GM21381 (cell line): ENCODE measurements at regions not wholly inside any gene's neighbourhood (a gene's known extent, or its start where the extent isn't known, plus 50 kb on each side); places are given as distances from the start of the nearest gene placed in this dataset.
"Not testable (repeated sequence)": the region's sequence is repeated elsewhere in the genome, so short reads cannot be mapped to it uniquely, and the experiment has no call there.

ENCODE experiments used
- ATAC-seq: cut with Tn5 transposase; IDR thresholded peaks from one replicate; pipeline ENCODE4 v1.9.1; 2021; ENCODE audit warnings: mild to moderate bottlenecking, moderate library complexity; ENCODE audit not compliant: unreplicated experiment

GRCh38 chr14:105883066-105884005 lies 357.0 kb downstream of the TMEM121 start:
- no peak for ATAC-seq

- ATAC-seq, result not testable (repeated sequence)
These were observed 357.9 kb downstream of the TMEM121 start for GRCh38 chr14:105884192-105884807.

- ATAC-seq, result no peak
These were observed 358.5 kb downstream of the TMEM121 start for GRCh38 chr14:105884808-105885281.

- ATAC-seq, result no peak
These were observed 359.4 kb downstream of the TMEM121 start for GRCh38 chr14:105885561-105886320.

- not testable (repeated sequence) for ATAC-seq
These were observed 360.4 kb downstream of the TMEM121 start for GRCh38 chr14:105886791-105887191.

- ATAC-seq, result no peak
These were observed 361.3 kb downstream of the TMEM121 start for GRCh38 chr14:105887692-105888091.

GRCh38 chr14:105888151-105888550 lies 361.8 kb downstream of the TMEM121 start:
- no peak for ATAC-seq

- no peak for ATAC-seq
These were observed 362.6 kb downstream of the TMEM121 start for GRCh38 chr14:105888784-105889665.

GRCh38 chr14:105889666-105890473 lies 363.5 kb downstream of the TMEM121 start:
- ATAC-seq, result no peak

- ATAC-seq, result no peak
These were observed 364.3 kb downstream of the TMEM121 start for GRCh38 chr14:105890474-105891220.

- no peak for ATAC-seq
These were observed 364.8 kb downstream of the TMEM121 start for GRCh38 chr14:105891221-105891602.

GRCh38 chr14:105891631-105892452 lies 365.5 kb downstream of the TMEM121 start:
- no peak for ATAC-seq

- not testable (repeated sequence) for ATAC-seq
These were observed 366.4 kb downstream of the TMEM121 start for GRCh38 chr14:105892453-105893441.

GRCh38 chr14:105893686-105894085 lies 367.3 kb downstream of the TMEM121 start:
- ATAC-seq, result not testable (repeated sequence)

- no peak for ATAC-seq
These were observed 368.0 kb downstream of the TMEM121 start for GRCh38 chr14:105894125-105894977.
